ENCODE measurements at regions not wholly inside any gene's neighbourhood (a gene's known extent, or its start where the extent isn't known, plus 50 kb on each side); places are given as distances from the start of the nearest gene placed in this dataset.

DNA sequence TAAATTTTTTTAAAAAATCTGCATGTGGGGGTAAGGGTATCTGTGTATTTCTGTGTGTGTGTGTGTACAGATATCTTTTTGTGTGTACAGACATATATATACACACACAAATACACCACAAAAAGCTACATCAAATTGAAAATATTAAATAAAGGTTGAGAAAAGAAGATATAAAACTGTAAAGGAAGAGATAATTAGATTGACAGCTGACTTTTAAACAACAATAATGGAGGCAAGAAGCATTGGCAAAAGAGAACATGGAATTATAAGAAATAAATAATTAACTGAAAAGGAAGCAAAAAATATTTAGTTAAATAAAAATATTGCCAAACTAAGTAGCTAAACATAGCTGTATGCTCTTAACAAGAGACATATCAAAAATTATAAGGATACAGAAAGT, 291.4 kb downstream of the FSCB start:
- no peak overlapping the region for H3K9ac ChIP-seq (ENCODE audit: low read depth, low read length)
- H2AK5ac ChIP-seq (ENCODE audit: low read depth, low read length): no peak overlapping the region
- intact Hi-C loops (cut with micrococcal nuclease) (no loop called here), dilution Hi-C loops (cut with HindIII; ENCODE audit: low sequenced_read_pairs, unreplicated experiment) (no loop called here), in situ Hi-C loops (cut with MboI; ENCODE audit: low sequenced_read_pairs) (no loop called here)
- H4K8ac ChIP-seq (ENCODE audit: low read depth in 2 of 2, low read length in 2 of 2): no peak overlapping the region
- no peak overlapping the region for H4K91ac ChIP-seq (ENCODE audit: insufficient read depth, low read depth, low read length)
- H2BK20ac ChIP-seq (ENCODE audit: low read depth, low read length): no peak overlapping the region
- no peaks in the 10 kb centered on the region for H3K27me3 ChIP-seq (ENCODE audit: control insufficient read depth, insufficient read depth, low read length)
- no peaks in the 10 kb centered on the region for H4K20me1 ChIP-seq (ENCODE audit: insufficient read depth, low read length)
- no peaks in the 10 kb centered on the region for H3K4me1 ChIP-seq (ENCODE audit: control insufficient read depth, insufficient read depth, low read length)
- H3K56ac ChIP-seq (ENCODE audit: extremely low read depth, insufficient read depth, low read length): no peak overlapping the region
- no peak overlapping the region for H2BK120ac ChIP-seq (ENCODE audit: low read depth, low read length)
- H3K23ac ChIP-seq (ENCODE audit: low read depth, low read length): no peak overlapping the region
- H4K5ac ChIP-seq (ENCODE audit: low read depth, low read length): no peak overlapping the region
- no peak overlapping the region for H2AFZ ChIP-seq (replicated peaks; ENCODE audit: low read length, poor library complexity)
- no peaks in the 10 kb centered on the region for H3K79me1 ChIP-seq (ENCODE audit: low read depth in 1 of 2, low read length in 2 of 2)
- ChIA-PET POLR2A (ENCODE audit: unreplicated experiment) (no interaction called here), CTCF (interaction anchor here (0.6 kb wide), 1 partner anchor 9 kb away, joined by 5 read pairs; no protein-coding TSS in a partner anchor)
- H2AK9ac ChIP-seq (replicated peaks; ENCODE audit: low read depth, low read length, poor library complexity): no peak overlapping the region
- BruUV-seq (replicated peaks): no TSS peak
- DNase-seq (no peak), ATAC-seq (ENCODE audit: low read depth) (no peak)
- H3K18ac ChIP-seq (ENCODE audit: low read depth, low read length): no peak overlapping the region
- no peak overlapping the region for H3K14ac ChIP-seq (replicated peaks; ENCODE audit: low read depth, low read length)
- H3K36me3 ChIP-seq (ENCODE audit: control insufficient read depth, insufficient read depth, low read length): no peaks in the 10 kb centered on the region
- H3K4me3 ChIP-seq (ENCODE audit: insufficient read depth, low read depth, low read length): no peak overlapping the region
- TF ChIP-seq POLR2A (IDR thresholded peaks at IDR 0.05; ENCODE audit: low read depth, low read length) (no peak), MAZ (IDR thresholded peaks at IDR 0.05; ENCODE audit: borderline replicate concordance, low read depth, low read length) (no peak), NFE2L2 (IDR thresholded peaks at IDR 0.05; ENCODE audit: low read depth, low read length) (no peak), CHD1 (IDR thresholded peaks at IDR 0.05; ENCODE audit: low read depth, low read length) (no peak), BHLHE40 (IDR thresholded peaks at IDR 0.05; ENCODE audit: low read depth, low read length) (no peak), MXI1 (IDR thresholded peaks at IDR 0.05; ENCODE audit: borderline replicate concordance, low read depth, low read length) (no peak), MAFK (IDR thresholded peaks at IDR 0.05; ENCODE audit: low read depth, low read length) (no peak), FOS (IDR thresholded peaks at IDR 0.05; ENCODE audit: low read depth, low read length) (no peak), RCOR1 (IDR thresholded peaks at IDR 0.05; ENCODE audit: insufficient replicate concordance, low read length) (no peak), SMC3 (IDR thresholded peaks at IDR 0.05; ENCODE audit: low read depth, low read length) (no peak), RAD21 (IDR thresholded peaks at IDR 0.05; ENCODE audit: low read length) (no peak), ELK1 (IDR thresholded peaks at IDR 0.05; ENCODE audit: borderline replicate concordance, low read depth, low read length) (no peak), RFX5 (IDR thresholded peaks at IDR 0.05; ENCODE audit: low read depth, low read length) (no peak), CEBPB (IDR thresholded peaks at IDR 0.05; ENCODE audit: low read depth, low read length) (no peak), CTCF (conservative IDR thresholded peaks at IDR 0.05; ENCODE audit: low read depth, low read length) (no peak)
- TF ChIP-seq, protein P1, sequence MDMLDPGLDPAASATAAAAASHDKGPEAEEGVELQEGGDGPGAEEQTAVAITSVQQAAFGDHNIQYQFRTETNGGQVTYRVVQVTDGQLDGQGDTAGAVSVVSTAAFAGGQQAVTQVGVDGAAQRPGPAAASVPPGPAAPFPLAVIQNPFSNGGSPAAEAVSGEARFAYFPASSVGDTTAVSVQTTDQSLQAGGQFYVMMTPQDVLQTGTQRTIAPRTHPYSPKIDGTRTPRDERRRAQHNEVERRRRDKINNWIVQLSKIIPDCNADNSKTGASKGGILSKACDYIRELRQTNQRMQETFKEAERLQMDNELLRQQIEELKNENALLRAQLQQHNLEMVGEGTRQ (IDR thresholded peaks at IDR 0.05; ENCODE audit: low read depth, low read length): no peak
- H2BK15ac ChIP-seq (ENCODE audit: low read depth, low read length): no peak overlapping the region
- no peak overlapping the region for H2BK5ac ChIP-seq (ENCODE audit: low read depth, low read length, poor library complexity, severe bottlenecking)
- H3K9me1 ChIP-seq (ENCODE audit: insufficient read depth, low read length): no peaks in the 10 kb centered on the region
- H3K9me3 ChIP-seq (ENCODE audit: control insufficient read depth, insufficient read depth, low read length): 0 out of 2 replicates have a peak, but pooled peaks cover 2% of the 10 kb centered on the region
- no peak overlapping the region for H3K4ac ChIP-seq (ENCODE audit: low read depth, low read length)
- H3K27ac ChIP-seq (ENCODE audit: insufficient read depth, low read length): no peak overlapping the region
- no peak overlapping the region for H3K4me2 ChIP-seq (ENCODE audit: low read depth, low read length)
